Anterior cingulate cortex (tissue), 58 donors: ENCODE measurements at regions not wholly inside any gene's neighbourhood (a gene's known extent, or its start where the extent isn't known, plus 50 kb on each side); places are given as distances from the start of the nearest gene placed in this dataset.
"Not testable (repeated sequence)": the region's sequence is repeated elsewhere in the genome, so short reads cannot be mapped to it uniquely, and the experiment has no call there.

ENCODE experiments used
- DNase-seq, 58 donors: peaks; one replicate each; lab custom pipeline; 2025; lab: John Stamatoyannopoulos, UW

- no peak for DNase-seq
These were observed 600.4 kb downstream of the HTR1B start for GRCh38 chr6:76862936-76863335.

- no peak for DNase-seq
These were observed 601.9 kb downstream of the HTR1B start for GRCh38 chr6:76861403-76861802.

GRCh38 chr6:76856065-76856464 lies 607.2 kb downstream of the HTR1B start:
- no peak for DNase-seq

- no peak for DNase-seq
These were observed 610.5 kb downstream of the HTR1B start for GRCh38 chr6:76852776-76853175.

- DNase-seq = not testable (repeated sequence)
These were observed 613.9 kb downstream of the HTR1B start for GRCh38 chr6:76849274-76849970.

GRCh38 chr6:76843054-76843822 lies 620.1 kb downstream of the HTR1B start:
- no peak for DNase-seq

GRCh38 chr6:76840865-76841264 lies 622.4 kb downstream of the HTR1B start:
- no peak for DNase-seq

GRCh38 chr6:76840041-76840745 lies 623.1 kb downstream of the HTR1B start:
- DNase-seq = no peak

GRCh38 chr6:76839505-76839904 lies 623.8 kb downstream of the HTR1B start:
- no peak for DNase-seq

GRCh38 chr6:76837564-76837963 lies 625.7 kb downstream of the HTR1B start:
- no peak for DNase-seq

- no peak for DNase-seq
These were observed 627.6 kb downstream of the HTR1B start for GRCh38 chr6:76835695-76836094.

- no peak for DNase-seq
These were observed 628.0 kb downstream of the HTR1B start for GRCh38 chr6:76835293-76835692.

- no peak for DNase-seq
These were observed 628.9 kb downstream of the HTR1B start for GRCh38 chr6:76834399-76834798.

GRCh38 chr6:76831299-76831698 lies 632.0 kb downstream of the HTR1B start:
- no peak for DNase-seq

GRCh38 chr6:76823578-76823977 lies 639.7 kb downstream of the HTR1B start:
- DNase-seq = not testable (repeated sequence)

- no peak for DNase-seq
These were observed 644.8 kb downstream of the HTR1B start for GRCh38 chr6:76818451-76818850.

GRCh38 chr6:76817429-76817828 lies 645.9 kb downstream of the HTR1B start:
- no peak for DNase-seq

- DNase-seq = no peak
These were observed 648.5 kb downstream of the HTR1B start for GRCh38 chr6:76814496-76815458.

GRCh38 chr6:76810286-76810685 lies 653.0 kb downstream of the HTR1B start:
- DNase-seq = no peak

GRCh38 chr6:76803038-76803580 lies 660.2 kb downstream of the HTR1B start:
- DNase-seq = no peak
